ENCODE measurements at regions not wholly inside any gene's neighbourhood (a gene's known extent, or its start where the extent isn't known, plus 50 kb on each side); places are given as distances from the start of the nearest gene placed in this dataset.
"Not testable (repeated sequence)": the region's sequence is repeated elsewhere in the genome, so short reads cannot be mapped to it uniquely, and the experiment has no call there.

DNA sequence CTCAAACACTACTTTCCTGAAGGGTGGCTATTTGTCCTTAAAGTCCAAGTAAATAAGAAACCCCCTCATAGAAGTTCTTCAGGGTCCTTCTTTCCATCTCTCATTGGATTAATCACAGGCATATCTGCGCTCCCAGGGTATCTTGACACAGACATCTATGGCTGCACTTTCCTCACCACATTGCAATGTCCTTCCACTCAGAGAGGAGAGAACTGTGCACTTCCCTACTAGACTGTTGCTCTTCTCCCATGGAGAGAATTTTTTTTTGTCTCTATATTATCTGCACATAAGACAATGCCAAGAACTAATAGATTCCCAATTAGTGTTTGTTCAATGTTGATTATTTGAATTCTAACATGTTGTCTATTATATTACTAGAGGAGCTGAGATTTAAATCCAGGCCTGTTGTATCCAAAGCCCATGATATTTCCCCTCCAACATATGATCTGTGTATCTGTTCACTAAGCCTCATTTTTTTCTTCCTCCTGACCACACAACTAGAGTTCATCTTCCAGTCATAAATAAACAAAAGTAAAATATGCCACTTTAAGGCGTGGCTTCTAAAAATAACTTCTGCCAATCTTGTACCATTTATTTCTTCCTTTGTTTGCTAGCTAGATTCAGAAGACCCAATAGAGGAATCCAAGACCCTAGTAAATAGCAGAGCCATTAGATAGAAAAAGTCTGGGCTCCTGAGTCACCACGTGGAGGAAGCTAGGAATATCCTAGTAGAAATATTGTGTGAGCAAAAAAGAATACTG, 61.5 kb upstream of the FAM241A start:
- DNase-seq (ENCODE audit: low spot score) = no peak

DNA sequence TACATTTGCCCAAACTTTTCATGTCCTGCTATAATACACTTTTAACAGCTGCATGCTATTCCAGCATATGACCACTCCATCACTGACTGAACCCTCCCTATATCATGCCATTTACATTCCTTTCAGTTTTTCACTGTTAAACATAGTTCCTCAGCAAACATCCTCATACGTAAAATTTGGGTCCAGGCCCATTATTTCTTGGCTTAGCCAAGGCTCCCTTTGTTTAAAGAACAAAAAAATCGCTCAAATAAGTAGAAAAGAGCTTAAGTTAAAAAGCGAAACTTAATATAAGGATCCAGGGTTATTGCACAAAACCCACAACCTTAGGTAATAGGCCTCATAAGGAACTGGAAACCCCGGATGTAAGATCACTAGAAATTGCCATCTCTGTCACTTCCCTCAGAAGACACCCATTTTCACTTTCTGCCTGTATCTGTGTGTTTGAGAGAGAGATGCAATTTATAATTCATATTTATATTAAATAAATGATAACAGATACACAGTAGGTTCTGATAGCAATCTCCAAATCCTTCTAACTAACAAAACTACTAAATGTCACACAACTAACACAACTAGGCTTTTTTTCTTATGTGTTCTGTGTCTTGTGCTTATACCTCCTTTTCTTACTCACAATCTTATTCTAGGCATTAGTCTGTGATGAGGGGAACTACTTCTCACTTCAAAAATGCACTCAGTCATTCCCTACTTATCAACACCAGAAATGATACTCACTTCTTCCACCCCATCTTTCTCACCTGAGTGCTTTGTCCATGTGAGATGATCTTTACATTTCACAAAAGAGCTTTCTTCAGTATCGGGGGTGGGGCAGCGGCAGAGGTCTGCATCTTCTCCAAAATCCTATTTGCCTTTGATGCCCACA, 59.9 kb upstream of the FAM241A start:
- DNase-seq (ENCODE audit: low spot score) = no peak

DNA sequence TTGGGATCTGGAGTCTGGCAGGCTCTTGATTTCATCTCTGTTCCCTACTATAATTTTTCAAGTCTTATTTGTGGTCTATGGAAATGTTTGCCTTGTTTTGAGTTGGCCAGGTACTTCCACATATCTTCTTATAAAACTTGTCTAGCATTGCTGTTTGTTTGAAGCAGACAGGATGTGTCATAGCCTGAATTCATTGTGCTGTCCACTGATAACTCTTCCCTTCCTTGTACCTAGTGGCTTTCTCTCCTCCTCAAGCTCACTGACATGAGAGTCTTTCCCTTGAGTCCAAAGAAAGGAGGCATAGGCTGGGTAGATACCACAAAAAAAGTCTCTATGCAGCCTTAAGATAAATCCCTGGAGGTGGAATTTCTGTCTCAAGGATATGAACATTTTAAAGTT, 59.2 kb upstream of the FAM241A start:
- no peak for DNase-seq (ENCODE audit: low spot score)

DNA sequence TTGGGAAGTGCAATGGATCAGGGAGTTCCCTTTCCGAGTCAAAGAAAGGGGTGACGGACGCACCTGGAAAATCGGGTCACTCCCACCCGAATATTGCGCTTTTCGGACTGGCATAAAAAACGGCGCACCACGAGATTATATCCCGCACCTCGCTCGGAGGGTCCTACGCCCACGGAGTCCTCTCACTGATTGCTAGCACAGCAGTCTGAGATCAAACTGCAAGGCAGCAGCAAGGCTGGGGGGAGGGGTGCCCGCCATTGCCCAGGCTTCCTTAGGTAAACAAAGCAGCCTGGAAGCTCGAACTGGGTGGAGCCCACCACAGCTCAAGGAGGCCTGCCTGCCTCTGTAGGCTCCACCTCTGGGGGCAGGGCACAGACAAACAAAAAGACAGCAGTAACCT, 58.6 kb upstream of the FAM241A start:
- DNase-seq (ENCODE audit: low spot score) = not testable (repeated sequence)

DNA sequence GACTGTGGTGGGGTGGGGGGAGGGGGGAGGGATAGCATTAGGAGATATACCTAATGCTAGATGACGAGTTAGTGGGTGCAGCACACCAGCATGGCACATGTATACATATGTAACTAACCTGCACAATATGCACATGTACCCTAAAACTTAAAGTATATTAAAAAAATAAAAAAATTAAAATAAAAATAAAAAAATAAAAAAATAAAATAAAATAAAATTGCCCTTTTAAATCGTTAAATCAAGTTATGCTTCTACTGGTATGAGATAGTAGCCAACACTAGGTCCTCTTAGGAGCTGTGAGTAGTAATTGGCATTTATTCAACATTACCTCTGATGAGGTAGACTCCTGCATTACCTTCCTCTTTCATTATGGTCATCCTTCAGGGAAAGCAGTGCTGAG, 52.9 kb upstream of the FAM241A start:
- not testable (repeated sequence) for DNase-seq (ENCODE audit: low spot score)

DNA sequence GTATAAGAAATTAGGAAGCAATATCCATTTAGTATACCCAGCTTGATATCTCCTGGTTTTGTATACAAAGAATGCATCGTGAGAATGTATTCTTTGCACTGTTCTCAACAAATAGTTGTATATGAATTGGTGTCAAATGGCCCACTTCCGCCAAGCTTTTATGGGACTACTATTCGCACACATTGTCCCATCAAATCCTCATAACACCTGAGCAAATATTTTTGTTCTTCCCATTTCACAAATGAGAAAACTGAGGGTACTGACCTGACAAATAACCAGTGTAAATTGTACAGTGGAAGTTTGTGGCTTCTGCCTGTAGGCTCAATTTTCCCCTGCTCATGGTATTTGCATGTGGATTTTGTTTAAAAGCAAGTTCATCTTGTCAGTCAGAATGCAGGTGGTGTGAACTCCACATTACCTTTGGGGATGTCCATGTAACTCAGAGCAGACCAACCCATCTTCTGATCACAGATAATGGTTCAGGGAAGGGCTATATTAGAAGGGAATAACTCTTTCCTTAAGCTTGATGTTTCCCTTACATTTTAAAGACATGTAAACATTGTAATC, 51.5 kb upstream of the FAM241A start:
- DNase-seq (ENCODE audit: low spot score) = no peak

DNA sequence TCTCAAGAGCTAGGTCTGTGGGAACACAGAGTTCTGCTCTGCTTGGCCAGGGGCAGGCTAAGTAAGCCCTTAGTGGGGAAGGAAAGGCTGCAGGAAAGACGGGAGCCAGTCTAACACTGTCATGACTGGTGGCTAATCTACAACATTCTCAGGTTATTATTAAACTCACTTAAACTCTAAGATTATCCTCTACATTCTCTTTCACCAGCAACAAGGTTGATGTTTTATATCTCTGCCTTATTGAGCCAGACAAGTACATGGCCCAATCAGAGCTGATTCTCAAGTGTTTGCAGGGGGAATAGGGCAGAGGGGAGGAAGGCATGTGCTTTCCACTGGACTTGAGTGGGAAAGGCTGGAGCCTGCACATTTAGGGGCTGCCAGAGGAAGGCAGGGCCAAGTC, 50.9 kb upstream of the FAM241A start:
- DNase-seq (ENCODE audit: low spot score) = no peak
